Inflammatory macrophage treated with lipopolysaccharide for 1 hour (primary cell): ENCODE measurements at regions not wholly inside any gene's neighbourhood (a gene's known extent, or its start where the extent isn't known, plus 50 kb on each side); places are given as distances from the start of the nearest gene placed in this dataset.
"Not testable (repeated sequence)": the region's sequence is repeated elsewhere in the genome, so short reads cannot be mapped to it uniquely, and the experiment has no call there.

Experiments
- DNase-seq, 2 donors: peaks; one replicate each; pipeline ENCODE4 v3.0.0-alpha.2; 2020 to 2022

DNA sequence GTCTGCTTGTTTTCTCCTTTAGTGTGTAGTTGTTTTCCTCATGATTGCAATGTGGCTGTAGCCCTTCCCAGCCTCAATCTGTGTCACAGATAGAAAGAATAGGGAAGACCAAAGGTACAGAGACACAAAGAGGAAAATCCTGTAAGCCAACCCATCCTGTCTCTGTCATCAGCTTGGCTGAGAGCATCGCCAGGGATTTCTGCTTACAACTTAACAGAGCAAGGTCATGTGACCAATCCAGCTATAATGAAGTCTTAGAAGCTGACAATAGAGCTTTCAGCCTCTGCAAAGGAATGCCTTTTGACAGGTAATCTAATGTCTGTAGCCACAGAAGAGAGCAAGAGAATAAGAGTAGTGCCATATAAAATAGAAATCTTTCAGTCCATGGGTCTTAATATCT lies 1598.0 kb upstream of the AGA start:
- DNase-seq = no peak

DNA sequence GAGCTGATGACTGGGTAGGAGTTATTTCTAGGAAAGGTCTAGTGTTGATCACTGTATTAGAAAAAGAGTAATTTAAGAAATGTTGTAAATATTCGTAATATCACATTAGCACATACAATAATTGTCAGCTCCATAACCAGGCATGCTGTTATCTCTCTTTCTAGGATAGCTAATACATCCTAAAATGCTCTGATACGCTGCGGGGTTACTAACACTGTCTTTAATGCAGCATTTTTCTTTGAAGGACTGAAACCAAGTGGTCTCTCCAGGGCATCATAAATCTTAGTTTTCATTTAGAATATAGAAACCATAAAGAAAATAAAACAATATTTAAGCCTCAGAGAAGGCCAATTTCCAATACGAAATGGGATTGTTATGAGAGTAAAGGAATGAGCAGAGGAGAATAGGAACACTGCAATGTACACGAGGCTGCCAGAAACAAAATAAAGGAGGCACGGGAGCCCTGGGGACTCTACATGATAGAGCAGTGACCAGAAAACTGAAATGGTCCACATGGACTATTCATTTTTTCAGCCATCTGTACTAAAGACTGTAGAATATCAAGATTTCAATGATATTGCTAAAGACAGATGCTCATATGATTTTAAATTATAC lies 1606.7 kb upstream of the AGA start:
- no peak for DNase-seq

DNA sequence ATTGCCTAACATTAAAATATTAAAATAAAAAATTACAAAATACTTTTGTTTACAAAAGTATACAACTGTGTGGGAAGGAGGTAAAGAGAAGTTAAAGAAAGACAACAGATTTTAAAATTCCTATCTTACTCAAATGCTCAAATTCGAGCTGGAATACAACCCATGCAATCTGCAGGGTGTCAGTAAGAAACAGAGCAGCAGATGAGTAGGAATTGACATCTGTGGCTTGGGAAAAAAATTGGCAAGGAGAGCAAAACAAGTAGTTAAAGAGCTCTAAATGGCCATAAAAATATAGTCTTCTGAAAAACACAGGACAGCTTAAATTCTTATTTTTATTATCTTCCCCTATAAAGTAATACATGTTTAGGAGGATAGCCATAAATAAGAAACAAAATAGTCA lies 1609.0 kb upstream of the AGA start:
- DNase-seq = no peak

DNA sequence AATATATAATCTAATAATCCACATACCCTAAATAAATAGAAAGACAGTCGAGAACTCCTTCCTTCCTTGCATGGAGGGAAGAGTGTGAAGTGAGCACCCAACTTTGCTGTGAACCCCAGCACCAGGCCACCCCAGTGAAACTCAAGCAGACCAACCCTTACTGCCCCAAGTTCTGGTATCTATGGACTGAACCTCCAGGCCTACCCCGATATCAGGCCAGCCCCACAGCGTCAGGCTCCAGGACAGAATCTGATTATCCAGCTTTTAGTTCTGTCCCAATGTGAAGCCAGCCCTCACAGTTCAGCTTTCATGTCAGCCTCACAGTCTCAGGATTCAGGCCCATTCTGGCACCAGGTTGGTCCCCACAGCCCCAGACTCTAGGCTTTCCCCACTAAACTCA lies 1617.2 kb upstream of the AGA start:
- DNase-seq = no peak

DNA sequence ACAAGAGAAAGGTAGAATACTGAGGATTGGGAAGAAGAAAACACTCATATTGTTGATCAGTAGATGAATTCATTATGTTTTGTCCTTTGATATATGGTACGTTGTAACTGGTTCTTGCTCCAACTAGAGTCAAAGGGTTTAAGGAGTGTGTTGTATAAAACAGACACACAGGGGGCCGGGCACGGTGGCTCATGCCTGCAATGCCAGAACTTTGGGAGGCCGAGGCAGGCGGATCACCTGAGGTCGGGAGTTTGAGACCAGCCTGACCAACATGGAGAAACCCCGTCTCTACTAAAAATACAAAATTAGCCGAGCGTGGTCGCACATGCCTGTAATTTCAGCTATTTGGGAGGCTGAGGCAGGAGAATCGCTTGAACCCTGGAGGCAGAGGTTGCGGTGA lies 1624.0 kb upstream of the AGA start:
- not testable (repeated sequence) for DNase-seq

DNA sequence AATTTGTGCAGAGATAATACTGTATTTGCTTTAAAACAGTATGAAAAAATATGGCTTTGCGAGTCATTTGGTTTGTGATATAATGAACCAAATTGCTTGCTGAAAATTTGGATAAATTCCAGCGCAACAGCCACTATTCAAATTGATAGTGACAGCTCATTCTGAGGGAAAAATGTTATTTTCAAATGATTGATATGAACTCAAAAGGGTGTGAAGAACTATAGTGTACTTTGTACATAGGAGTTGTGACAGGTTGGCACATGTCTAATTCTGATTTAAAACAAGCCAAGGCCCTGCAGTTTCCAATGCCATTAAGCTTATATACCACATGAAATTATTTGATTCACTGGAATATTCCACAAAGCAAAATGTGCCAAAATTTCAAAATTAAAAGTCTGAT lies 1628.9 kb upstream of the AGA start:
- DNase-seq = no peak

DNA sequence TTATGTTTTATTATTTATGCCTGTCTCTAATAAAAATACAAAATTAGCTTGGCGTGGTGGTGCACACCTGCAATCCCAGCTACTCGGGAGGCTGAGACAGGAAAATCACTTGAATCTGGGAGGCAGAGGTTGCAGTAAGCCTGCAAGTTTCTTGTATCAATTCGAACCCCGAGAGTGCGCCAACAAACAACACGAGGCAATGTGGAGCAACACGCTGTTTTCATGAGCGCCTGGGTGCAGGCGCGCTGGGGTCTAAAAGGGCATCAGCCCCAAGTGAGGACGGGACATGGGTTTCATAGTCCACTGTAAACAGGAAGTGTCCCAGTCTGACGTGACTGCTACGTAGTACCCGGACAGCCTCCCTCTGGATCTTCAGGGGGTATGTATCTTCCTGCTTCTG lies 1634.6 kb upstream of the AGA start:
- DNase-seq = no peak

DNA sequence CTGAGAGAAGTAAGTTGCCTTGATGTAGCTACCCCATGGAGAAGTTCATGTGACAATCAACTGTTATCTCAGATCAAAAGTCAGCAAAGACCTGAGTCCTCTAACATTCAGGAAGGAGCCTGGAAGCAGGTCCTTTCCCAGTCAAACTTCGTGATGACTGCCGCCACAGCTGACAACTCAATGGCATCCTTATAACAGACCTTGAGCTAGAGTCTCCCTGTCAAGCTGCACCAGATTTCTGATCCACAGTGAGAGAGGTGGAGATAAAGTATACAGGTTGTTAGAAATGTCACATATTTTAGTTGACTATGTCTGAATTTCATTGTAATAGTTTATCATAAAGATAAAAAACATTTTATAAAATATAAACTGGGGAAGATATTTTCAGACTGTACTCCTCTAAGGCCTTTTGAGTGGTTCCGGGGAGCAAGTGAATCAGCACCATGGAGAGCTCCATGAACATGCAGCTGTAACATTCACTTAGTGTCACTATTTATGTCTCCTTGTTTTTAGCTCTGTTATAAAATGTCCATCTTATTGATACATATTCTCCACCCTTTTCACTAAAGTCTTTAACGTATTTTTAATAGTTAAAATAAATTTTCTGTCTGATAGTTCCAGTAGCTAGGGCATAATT lies 1653.5 kb upstream of the AGA start:
- no peak for DNase-seq

DNA sequence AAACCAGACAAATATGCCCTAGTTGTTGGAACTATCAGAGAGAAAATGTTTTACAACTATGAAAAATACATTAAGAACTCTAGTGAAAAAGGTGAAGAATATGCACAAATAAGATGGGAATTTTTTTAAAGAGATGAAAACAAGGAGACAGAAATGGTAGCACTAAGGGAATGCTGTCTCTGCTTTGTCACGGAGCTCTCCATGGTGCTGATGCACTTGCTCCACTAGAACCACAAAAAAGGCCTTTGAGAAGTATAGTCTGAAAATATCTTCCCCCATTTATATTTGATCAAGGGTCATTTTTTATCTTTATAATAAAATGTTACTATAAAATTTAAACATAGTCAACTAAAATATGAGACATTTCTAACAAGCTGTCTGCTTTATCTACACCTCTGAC lies 1655.5 kb upstream of the AGA start:
- no peak for DNase-seq

DNA sequence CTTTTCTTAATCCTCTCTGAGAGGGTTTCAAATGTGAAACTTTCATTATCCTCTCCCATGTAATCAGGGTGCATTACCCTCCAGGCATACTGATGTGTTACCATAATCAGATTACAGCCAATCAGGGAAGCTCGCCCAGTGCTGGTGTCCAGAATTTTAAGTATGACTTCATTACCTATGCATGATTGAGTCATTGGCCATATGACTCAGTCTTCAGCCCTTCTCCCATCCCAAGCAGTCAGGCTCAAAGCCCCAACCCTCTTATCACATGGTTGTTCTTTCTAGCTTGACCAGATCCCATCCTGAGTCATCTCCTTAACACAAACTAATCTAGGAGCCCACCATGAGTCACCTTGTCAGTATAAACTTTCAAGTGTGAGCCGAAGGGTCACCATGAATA lies 1668.1 kb upstream of the AGA start:
- no peak for DNase-seq

DNA sequence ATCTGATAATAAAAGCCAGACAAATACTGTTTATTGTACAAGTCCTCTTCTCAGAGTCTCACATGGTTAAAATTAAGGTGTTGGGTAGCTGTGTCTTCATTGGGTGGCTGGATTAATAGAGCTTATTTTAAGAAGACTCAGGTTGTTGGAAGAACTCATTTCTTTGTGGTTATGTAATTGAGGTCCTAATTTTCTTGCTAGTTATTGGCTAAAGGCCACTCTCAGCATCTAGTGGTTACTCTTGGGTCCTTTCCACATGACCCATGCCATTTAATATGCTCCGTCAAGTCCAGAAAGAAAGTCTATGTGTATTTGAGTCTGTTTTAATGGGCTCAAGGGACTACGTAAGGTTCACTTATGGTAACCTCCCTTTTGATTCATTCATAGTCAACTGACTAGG lies 1668.6 kb upstream of the AGA start:
- DNase-seq = no peak

DNA sequence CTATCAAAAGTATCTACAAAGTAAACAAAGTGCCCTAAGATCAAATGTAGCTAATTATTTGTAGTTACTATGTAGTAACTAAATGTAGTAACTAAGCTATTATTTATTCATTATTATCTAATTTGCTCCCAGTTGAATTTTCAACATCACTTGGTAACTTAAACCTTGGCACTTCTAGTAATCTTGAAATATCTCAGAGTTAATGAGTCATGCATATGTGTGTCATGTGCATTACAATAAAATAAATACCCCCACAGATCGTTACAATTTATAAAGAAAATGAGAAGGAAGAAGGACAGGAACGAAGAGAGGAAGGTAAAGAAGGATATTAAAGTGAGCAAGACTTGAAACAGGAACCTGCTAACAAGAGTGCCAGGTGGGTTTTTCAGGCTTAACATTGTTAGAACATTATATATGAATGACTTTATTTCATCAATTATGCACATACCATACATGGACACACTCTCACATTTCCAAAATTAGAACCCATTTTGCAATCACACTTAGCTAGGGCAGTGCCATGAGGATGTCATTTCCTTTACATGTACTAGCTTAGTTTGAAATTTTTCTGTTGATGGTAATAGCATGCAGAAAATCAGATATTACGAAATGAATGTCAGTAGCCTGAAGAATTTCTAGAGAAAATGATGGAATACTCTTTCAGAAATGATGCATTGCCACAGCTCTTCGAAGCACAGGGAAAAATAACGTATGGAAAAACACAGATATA lies 1670.4 kb upstream of the AGA start:
- DNase-seq = no peak

DNA sequence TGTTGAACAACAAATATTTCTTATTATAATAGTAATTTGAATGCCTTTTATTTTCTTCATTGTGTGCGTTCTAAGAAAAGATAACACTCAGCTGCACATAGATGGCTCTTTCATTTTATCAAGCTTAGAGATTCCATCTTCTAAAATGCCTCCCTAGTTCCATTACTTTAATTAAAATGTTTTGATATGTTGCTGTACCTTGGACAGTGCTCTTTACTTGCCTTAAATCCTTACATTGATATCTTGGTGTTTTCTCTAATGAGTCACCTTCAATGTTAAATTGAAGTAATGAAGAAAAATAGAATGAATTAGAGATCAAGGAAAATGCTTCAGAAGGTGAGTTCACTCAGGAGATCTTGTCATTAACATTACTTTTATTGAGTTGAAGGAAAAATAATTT lies 1672.4 kb upstream of the AGA start:
- DNase-seq = no peak

DNA sequence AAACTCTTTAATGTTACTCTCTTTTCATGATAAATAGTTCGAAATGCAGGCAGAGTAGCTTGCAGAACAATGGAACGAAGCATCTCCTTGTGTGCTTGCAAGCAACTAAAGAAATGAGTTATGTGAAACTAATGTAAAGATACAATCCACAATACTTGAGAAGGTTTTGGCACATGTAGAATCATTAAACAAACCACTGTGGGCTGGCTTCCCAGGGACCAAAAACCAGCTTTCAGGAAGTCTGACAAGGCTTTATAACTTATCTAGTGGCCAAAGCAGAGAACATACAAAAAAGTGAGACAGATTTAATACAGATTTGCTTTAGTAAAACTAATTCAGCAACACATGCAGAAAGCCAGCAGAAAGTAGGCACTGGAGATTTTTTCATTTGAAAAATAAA lies 1673.8 kb upstream of the AGA start:
- no peak for DNase-seq

DNA sequence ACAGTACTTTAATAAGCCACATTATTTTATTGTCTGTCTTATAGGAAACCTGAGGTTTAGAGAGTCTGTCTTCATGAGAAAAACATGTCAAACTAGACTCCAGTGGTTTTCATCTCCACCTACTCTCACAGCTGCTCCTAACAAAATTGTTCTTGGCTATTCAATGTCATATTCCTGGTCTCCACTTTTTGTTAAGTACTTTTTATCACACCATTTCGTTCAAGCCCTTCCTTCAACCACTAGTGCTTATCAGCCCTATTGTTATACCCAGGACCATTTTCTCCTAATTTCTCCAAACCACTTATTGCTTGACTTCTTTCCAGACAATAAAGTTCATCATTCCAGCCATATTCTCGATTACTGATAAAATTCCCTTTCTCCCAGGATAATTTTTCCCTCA lies 1674.3 kb upstream of the AGA start:
- DNase-seq = no peak

DNA sequence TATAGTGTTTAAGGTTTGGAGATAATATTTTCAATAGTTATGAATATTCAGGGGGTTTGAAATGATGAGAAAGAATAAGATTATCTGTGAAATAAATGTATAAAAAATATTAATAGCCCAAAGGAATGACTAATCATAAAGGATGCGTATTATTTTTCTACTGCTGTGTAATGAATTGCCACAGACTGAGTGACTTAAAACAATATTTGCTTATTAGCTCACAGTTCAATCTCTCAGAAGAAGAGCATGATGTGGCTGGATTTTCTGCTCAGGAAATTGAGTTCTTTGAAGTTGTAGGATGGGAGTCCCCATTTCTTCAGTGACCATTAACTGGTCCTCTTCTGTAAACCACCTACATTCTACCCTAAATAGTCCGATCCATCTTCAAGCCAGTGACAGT lies 1680.8 kb upstream of the AGA start:
- DNase-seq = no peak

DNA sequence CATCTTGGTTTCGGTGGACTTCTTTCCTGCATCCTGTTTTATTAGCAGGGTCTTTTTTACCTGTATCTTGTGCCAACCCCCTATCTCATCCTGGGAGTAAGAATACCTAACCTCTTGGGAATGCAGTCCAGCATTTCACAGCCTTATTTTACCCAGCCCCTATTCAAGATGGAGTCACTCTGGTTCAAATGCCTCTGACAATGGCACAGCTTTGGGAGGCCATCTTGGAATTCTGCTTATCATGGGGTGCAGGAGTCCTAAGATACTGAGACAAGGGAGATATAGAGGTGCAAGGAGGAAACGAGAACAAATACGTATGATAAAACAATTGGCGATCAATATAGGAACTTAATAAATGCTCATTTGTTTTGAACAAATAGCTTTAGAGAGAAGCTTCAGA lies 1682.2 kb upstream of the AGA start:
- no peak for DNase-seq

DNA sequence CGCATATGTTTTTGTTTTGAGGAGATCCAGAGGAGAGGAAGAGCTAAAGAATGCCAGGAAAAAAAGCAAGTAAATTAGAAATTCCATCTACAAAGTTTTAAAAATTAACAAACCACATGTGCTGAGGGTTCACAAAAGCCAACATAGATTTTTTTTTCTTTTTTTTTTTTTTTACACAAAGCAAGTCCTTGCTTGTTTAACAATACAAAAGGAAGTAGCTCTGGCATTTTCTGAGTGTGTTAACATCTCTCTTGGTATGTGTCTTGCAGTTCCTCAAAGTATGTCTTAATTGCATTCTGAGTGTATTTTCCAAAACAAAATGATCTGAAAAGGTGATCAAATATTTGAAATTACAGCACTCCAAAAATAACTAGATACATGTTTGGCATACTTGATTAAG lies 1682.7 kb upstream of the AGA start:
- DNase-seq = no peak

DNA sequence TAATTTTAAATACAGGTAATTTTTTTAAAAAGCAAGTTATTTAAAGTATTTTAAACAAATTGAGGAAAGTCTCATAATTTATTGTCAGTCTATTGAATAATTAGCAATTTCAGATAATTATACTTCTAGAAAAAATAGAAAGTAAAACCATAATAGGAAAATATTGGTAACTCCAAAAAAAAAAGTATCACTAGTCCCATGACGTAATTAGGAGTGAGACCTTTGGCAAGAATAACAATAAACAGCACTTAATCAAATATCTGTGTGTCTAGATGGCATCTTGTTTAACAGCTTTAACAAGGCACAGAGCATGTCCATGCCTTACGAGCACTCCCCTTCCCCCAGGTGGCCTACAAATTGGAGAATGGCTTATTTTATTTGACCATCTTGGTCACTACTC lies 1683.6 kb upstream of the AGA start:
- DNase-seq = no peak

DNA sequence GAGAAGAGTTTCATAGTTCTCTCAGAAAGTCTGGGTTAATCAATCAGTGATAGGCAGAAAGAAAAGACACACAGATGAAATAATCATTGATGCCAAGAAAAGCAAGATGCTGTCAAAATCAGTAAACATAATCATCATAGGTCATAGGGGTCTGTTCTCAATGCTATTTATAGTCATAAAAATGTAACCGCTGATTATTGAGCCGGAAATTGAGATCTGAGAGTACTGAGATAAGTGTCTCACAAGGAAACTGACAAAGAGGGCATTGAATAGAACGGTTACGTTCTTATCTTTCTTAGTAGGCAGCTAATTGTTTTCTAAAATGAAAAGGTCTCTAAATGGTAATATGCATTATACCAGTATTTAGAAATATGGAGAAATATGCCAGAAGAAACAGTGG lies 1686.1 kb upstream of the AGA start:
- no peak for DNase-seq

DNA sequence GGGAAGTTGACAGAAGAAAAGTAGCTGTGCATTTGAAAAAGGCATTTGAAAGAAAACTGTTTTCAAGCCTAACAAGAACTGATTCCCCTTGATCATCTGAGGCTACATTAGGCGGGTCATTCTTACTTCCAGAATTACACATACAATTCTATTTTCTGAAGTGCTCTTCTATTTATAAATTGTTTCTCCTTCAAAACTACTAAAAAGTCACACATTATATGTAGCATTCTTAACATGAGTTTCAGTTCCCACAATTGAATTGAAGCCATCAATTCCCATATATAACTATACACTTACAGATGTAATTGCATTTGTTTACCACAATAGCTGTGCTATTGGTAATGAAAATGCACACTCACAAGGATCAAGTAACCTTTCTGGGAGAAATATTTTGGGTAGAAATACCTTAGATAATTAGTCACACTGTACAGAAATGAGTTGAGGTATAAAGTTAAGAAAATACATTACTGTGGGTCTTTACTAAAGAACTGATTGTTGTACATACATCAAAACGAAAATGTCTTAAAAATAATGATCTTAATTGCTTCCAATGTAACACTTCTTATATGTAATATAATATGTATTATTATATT lies 1688.0 kb upstream of the AGA start:
- no peak for DNase-seq

DNA sequence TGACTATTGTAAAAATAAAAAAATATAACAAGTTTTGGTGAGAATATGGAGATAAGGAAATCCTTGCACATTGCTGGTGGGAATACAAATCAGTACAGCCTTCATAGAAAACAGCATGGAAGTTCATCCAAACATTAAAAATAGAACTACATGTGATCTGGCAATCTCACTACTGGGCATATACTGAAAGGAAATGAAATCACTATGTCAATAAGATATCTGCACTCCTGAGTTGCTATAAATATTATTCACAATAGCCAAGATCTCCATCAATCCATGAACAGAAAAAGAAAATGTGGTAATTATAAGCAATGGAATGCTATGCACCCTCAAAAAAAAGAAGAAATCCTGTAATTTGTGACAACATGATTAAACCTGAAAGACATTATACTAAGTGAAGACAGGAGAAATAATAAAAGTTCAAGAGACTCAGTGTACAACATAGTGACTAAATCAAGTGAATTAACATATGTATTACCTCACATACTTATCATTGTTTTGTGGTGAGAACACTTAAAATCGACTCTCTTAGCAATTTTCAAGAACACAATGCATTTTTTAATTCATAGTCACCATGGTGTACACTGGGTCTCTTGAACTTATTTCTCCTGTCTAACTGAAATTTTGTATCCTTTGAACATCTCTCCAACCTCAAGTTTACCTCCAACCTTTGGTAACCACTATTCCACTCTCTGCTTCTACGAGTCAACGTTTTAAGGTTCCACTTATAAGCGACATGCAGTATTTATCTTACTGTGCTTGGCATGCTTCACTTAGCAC lies 1703.7 kb upstream of the AGA start:
- DNase-seq = no peak

DNA sequence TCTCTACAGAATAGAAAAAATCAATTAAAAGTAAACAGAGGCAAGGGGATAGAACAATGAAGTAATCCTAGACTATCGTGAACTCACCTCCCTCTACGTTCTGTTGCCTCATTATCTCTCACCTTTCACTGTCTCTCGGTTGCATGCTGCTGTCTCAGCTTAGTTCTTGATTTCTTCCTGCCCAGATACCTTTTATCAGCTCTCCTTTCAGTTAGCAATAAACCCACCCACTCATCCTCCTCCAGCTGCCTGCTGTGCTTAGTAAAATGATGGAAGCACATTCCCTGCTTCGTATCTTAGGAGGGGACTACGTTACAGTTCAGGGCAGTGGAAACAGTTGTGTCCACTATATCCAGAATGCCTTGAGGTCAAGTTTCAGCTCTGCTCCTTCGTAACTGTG lies 1709.5 kb upstream of the AGA start:
- no peak for DNase-seq

DNA sequence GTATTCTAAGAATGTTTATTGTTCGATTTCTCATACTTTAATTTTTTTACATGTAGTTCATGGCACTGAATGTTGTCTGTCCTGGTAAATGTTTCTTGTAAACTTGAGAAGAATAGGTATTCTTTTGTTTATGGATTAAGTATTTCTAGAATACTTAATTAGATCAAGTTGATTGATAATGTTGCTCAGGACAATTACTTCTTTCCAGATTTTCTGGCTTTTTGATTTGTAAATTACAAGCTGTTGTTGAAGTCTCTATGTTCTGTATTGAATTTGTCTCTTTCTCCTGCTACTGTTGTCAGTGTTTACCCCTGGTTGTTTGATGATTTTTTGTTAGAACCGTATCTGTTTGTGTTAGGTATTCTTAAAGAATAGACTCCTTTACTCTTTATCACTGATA lies 1720.9 kb upstream of the AGA start:
- DNase-seq = no peak
